ENCODE measurements at regions not wholly inside any gene's neighbourhood (a gene's known extent, or its start where the extent isn't known, plus 50 kb on each side); places are given as distances from the start of the nearest gene placed in this dataset.

GRCh38 chr5:6256901-6257300 is 121.4 kb downstream of the MED10 start:
- no peak for FAIRE-seq
- dilution Hi-C loops (cut with MboI; ENCODE audit: extremely low pct_ligation_motif_present, low sequenced_read_pairs) = no loop called here

GRCh38 chr5:6255956-6256355 is 122.4 kb downstream of the MED10 start:
- H3K9me3 ChIP-seq (ENCODE audit: control insufficient read depth, low read depth, low read length) = no peaks in the 10 kb centered on the region
- H3K27ac ChIP-seq (ENCODE audit: control insufficient read depth, insufficient read depth, low read length) = no peak overlapping the region
- TF ChIP-seq CTCF (optimal IDR thresholded peaks at IDR 0.05 in 1 of 3, IDR thresholded peaks at IDR 0.05 in 1 of 3, conservative IDR thresholded peaks at IDR 0.05 in 1 of 3; ENCODE audit: extremely low read depth in 1 of 3, insufficient read depth in 2 of 3, low read length in 3 of 3) = no peak
- TF ChIP-seq EZH2 (IDR thresholded peaks at IDR 0.05; ENCODE audit: low read length) = no peak
- peaks cover 3% of the 10 kb centered on the region for H3K4me1 ChIP-seq (ENCODE audit: control insufficient read depth, extremely low read depth, insufficient read depth, low read length)
- H3K27me3 ChIP-seq (ENCODE audit: control insufficient read depth, extremely low read depth, insufficient read depth, low read length) = no peaks in the 10 kb centered on the region
- no peak for FAIRE-seq
- no peaks in the 10 kb centered on the region for H4K20me1 ChIP-seq (ENCODE audit: control insufficient read depth, extremely low read depth, insufficient read depth, low read length)
- no peaks in the 10 kb centered on the region for H3K9me1 ChIP-seq (ENCODE audit: control insufficient read depth, extremely low read depth, insufficient read depth, low read length)
- no peaks in the 10 kb centered on the region for H3K79me2 ChIP-seq (ENCODE audit: control insufficient read depth, insufficient read depth, low read length)
- H3K9ac ChIP-seq (ENCODE audit: control insufficient read depth, extremely low read depth, insufficient read depth, low read length) = no peak overlapping the region
- H3K4me2 ChIP-seq (ENCODE audit: control insufficient read depth, extremely low read depth, insufficient read depth, low read depth, low read length) = no peak overlapping the region
- H3K4me3 ChIP-seq (ENCODE audit: control insufficient read depth in 2 of 3, extremely low read depth in 1 of 3, insufficient read depth in 2 of 3, low read depth in 1 of 3, low read length in 3 of 3) = no peak overlapping the region
- H3K36me3 ChIP-seq (ENCODE audit: control insufficient read depth in 2 of 2, extremely low read depth in 1 of 2, insufficient read depth in 2 of 2, low read length in 2 of 2) = no peaks in the 10 kb centered on the region
- no peak for DNase-seq (ENCODE audit: low read depth, low spot score)
- H2AFZ ChIP-seq (ENCODE audit: control insufficient read depth, low read length) = no peak overlapping the region
- dilution Hi-C loops (cut with MboI; ENCODE audit: extremely low pct_ligation_motif_present, low sequenced_read_pairs) = no loop called here

More at GRCh38 chr5:6256901-6257300, 121.4 kb downstream of the MED10 start:
- no peaks in the 10 kb centered on the region for H3K79me2 ChIP-seq (ENCODE audit: control insufficient read depth, insufficient read depth, low read length)
- no peak overlapping the region for H3K27ac ChIP-seq (ENCODE audit: control insufficient read depth, insufficient read depth, low read length)
- no peak overlapping the region for H3K4me2 ChIP-seq (ENCODE audit: control insufficient read depth, extremely low read depth, insufficient read depth, low read depth, low read length)
- H3K4me1 ChIP-seq (ENCODE audit: control insufficient read depth, extremely low read depth, insufficient read depth, low read length) = peaks cover 10% of the 10 kb centered on the region
- no peak for TF ChIP-seq EZH2 (IDR thresholded peaks at IDR 0.05; ENCODE audit: low read length)
- TF ChIP-seq CTCF (optimal IDR thresholded peaks at IDR 0.05 in 1 of 3, IDR thresholded peaks at IDR 0.05 in 1 of 3, conservative IDR thresholded peaks at IDR 0.05 in 1 of 3; ENCODE audit: extremely low read depth in 1 of 3, insufficient read depth in 2 of 3, low read length in 3 of 3) = no peak
- H3K27me3 ChIP-seq (ENCODE audit: control insufficient read depth, extremely low read depth, insufficient read depth, low read length) = no peaks in the 10 kb centered on the region
- DNase-seq (ENCODE audit: low read depth, low spot score) = no peak
- H3K9me3 ChIP-seq (ENCODE audit: control insufficient read depth, low read depth, low read length) = no peaks in the 10 kb centered on the region
- no peak overlapping the region for H3K9ac ChIP-seq (ENCODE audit: control insufficient read depth, extremely low read depth, insufficient read depth, low read length)
- H3K36me3 ChIP-seq (ENCODE audit: control insufficient read depth in 2 of 2, extremely low read depth in 1 of 2, insufficient read depth in 2 of 2, low read length in 2 of 2) = no peaks in the 10 kb centered on the region
- H2AFZ ChIP-seq (ENCODE audit: control insufficient read depth, low read length) = no peak overlapping the region
- H3K9me1 ChIP-seq (ENCODE audit: control insufficient read depth, extremely low read depth, insufficient read depth, low read length) = no peaks in the 10 kb centered on the region
- H4K20me1 ChIP-seq (ENCODE audit: control insufficient read depth, extremely low read depth, insufficient read depth, low read length) = no peaks in the 10 kb centered on the region
- H3K4me3 ChIP-seq (ENCODE audit: control insufficient read depth in 2 of 3, extremely low read depth in 1 of 3, insufficient read depth in 2 of 3, low read depth in 1 of 3, low read length in 3 of 3) = no peak overlapping the region

Data from keratinocyte (primary cell).